T-helper 17 cell (primary cell): ENCODE measurements at regions not wholly inside any gene's neighbourhood (a gene's known extent, or its start where the extent isn't known, plus 50 kb on each side); places are given as distances from the start of the nearest gene placed in this dataset.
"Not testable (repeated sequence)": the region's sequence is repeated elsewhere in the genome, so short reads cannot be mapped to it uniquely, and the experiment has no call there.

Experiments
- ATAC-seq: fragments of 150-1000 bp; cut with Tn5 transposase; 2 replicates; pipeline ENCODE4 v1.10.0; 2021; ENCODE audit warnings: mild to moderate bottlenecking, moderate library complexity
- DNase-seq, 3 donors: peaks; one replicate each; pipeline versions ENCODE4 v3.0.0 to v3.0.0-alpha.2; 2020 to 2021
- H3K9me3 ChIP-seq: one replicate; pipeline ENCODE4 v1.7.0; 2013; ENCODE audit warnings: low read length, mild to moderate bottlenecking; ENCODE audit not compliant: control insufficient read depth, poor library complexity, severe bottlenecking
- H3K27ac Mint-ChIP-seq: one replicate; pipeline ENCODE4 v1.8.0; 2022; ENCODE audit warnings: mild to moderate bottlenecking, moderate library complexity, mixed read lengths
- H3K27me3 Mint-ChIP-seq: one replicate; pipeline ENCODE4 v1.8.0; 2022; ENCODE audit warnings: mixed read lengths
- H3K36me3 Mint-ChIP-seq: one replicate; pipeline ENCODE4 v1.8.0; 2022; ENCODE audit warnings: low read depth, mixed read lengths
- H3K4me1 Mint-ChIP-seq: one replicate; pipeline ENCODE4 v1.8.0; 2022; ENCODE audit warnings: mild to moderate bottlenecking, mixed read lengths
- H3K4me3 Mint-ChIP-seq: one replicate; pipeline ENCODE4 v1.8.0; 2022; ENCODE audit warnings: mild to moderate bottlenecking, moderate library complexity, mixed read lengths

GRCh38 chr4:97116511-97116910 lies 1026.8 kb downstream of the STPG2 start:
- Mint-ChIP-seq H3K4me3 (no peak overlapping the region), H3K4me1 (no peaks in the 10 kb centered on the region)
- ATAC-seq, result no peak

GRCh38 chr4:97121493-97121892 lies 1021.8 kb downstream of the STPG2 start:
- H3K27me3 Mint-ChIP-seq, result no peaks in the 10 kb centered on the region
- DNase-seq (no peak), ATAC-seq (no peak)
- H3K36me3 Mint-ChIP-seq, result no peaks in the 10 kb centered on the region
- no peaks in the 10 kb centered on the region for H3K4me1 Mint-ChIP-seq
- H3K27ac Mint-ChIP-seq, result no peak overlapping the region
- H3K9me3 ChIP-seq, result no peaks in the 10 kb centered on the region
- no peak overlapping the region for H3K4me3 Mint-ChIP-seq

More at GRCh38 chr4:97116511-97116910, 1026.8 kb downstream of the STPG2 start:
- DNase-seq, result no peak
- no peaks in the 10 kb centered on the region for H3K27me3 Mint-ChIP-seq
- H3K27ac Mint-ChIP-seq, result no peak overlapping the region
- no peaks in the 10 kb centered on the region for H3K9me3 ChIP-seq
- H3K36me3 Mint-ChIP-seq, result no peaks in the 10 kb centered on the region

- no peaks in the 10 kb centered on the region for H3K36me3 Mint-ChIP-seq
Measured at GRCh38 chr4:97123573-97123972, 1019.7 kb downstream of the STPG2 start.

DNA sequence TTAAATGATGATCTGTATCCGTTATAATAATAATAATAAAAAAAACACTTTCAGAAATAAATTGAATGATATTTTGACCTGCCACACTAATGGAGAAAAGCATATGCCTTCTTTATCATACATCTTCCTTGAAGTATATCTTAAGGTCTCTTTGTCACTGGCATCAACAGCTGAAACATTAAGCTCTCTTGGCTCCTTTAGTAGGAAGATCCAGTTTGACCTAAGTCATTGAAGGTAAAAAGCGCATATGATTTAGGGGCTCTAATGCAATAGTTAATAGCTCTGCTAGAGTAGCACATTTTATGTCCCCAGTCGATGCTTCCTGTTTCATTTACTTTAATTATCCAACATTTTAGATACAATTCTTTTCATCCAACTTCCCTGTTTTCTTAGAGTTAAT lies 1010.8 kb downstream of the STPG2 start:
- Mint-ChIP-seq H3K27me3 (no peaks in the 10 kb centered on the region), H3K4me3 (no peak overlapping the region), H3K36me3 (no peaks in the 10 kb centered on the region), H3K27ac (no peak overlapping the region), H3K4me1 (no peaks in the 10 kb centered on the region)
- ATAC-seq (no peak), DNase-seq (no peak)
- H3K9me3 ChIP-seq, result no peaks in the 10 kb centered on the region

More at GRCh38 chr4:97123573-97123972, 1019.7 kb downstream of the STPG2 start:
- ATAC-seq, result no peak
- Mint-ChIP-seq H3K4me1 (no peaks in the 10 kb centered on the region), H3K27ac (no peak overlapping the region), H3K4me3 (no peak overlapping the region), H3K27me3 (no peaks in the 10 kb centered on the region)
- no peak for DNase-seq
- no peaks in the 10 kb centered on the region for H3K9me3 ChIP-seq

- DNase-seq (no peak), ATAC-seq (no peak)
- no peak overlapping the region for H3K27ac Mint-ChIP-seq
- H3K4me1 Mint-ChIP-seq, result no peaks in the 10 kb centered on the region
- H3K27me3 Mint-ChIP-seq, result no peaks in the 10 kb centered on the region
- H3K4me3 Mint-ChIP-seq, result no peak overlapping the region
- H3K36me3 Mint-ChIP-seq, result no peaks in the 10 kb centered on the region
- no peaks in the 10 kb centered on the region for H3K9me3 ChIP-seq
Measured at GRCh38 chr4:97134456-97134855, 1008.8 kb downstream of the STPG2 start.

DNA sequence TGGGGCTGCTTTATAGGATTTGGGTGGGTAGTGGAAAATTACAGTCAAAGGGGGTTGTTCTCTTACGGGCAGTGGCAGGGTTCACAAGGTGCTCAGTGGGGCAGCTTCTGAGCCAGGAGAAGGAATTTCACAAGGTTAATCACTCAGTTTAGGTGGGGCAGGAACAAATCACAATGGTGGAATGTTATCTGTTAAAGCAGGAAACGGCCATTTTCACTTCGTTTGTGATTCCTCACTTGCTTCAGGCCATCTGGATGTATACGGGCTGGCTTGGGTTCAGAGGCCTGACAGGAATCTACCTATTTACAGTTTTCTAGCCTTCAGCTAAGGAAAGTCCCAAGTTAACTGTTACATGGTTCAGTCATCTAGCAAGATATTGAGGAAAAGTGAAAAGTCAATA lies 1003.5 kb downstream of the STPG2 start:
- ATAC-seq (no peak), DNase-seq (no peak)
- H3K36me3 Mint-ChIP-seq, result no peaks in the 10 kb centered on the region
- H3K27me3 Mint-ChIP-seq, result no peaks in the 10 kb centered on the region
- no peaks in the 10 kb centered on the region for H3K9me3 ChIP-seq
- H3K4me3 Mint-ChIP-seq, result no peak overlapping the region
- no peak overlapping the region for H3K27ac Mint-ChIP-seq
- H3K4me1 Mint-ChIP-seq, result no peaks in the 10 kb centered on the region

- no peaks in the 10 kb centered on the region for H3K27me3 Mint-ChIP-seq
- DNase-seq (no peak), ATAC-seq (no peak)
- H3K36me3 Mint-ChIP-seq, result no peaks in the 10 kb centered on the region
- H3K4me3 Mint-ChIP-seq, result no peak overlapping the region
- no peaks in the 10 kb centered on the region for H3K9me3 ChIP-seq
- no peaks in the 10 kb centered on the region for H3K4me1 Mint-ChIP-seq
- no peak overlapping the region for H3K27ac Mint-ChIP-seq
Measured at GRCh38 chr4:97140545-97140944, 1002.7 kb downstream of the STPG2 start.

GRCh38 chr4:97141332-97141731 lies 1001.9 kb downstream of the STPG2 start:
- ATAC-seq, H3K4me1 Mint-ChIP-seq, H3K9me3 ChIP-seq, H3K27ac Mint-ChIP-seq, DNase-seq, H3K27me3 Mint-ChIP-seq, H3K36me3 Mint-ChIP-seq, H3K4me3 Mint-ChIP-seq: not testable (repeated sequence)

GRCh38 chr4:97142410-97142809 lies 1000.9 kb downstream of the STPG2 start:
- H3K4me1 Mint-ChIP-seq, result no peaks in the 10 kb centered on the region
- H3K27me3 Mint-ChIP-seq, result no peaks in the 10 kb centered on the region
- H3K9me3 ChIP-seq, result no peaks in the 10 kb centered on the region
- ATAC-seq, result no peak
- no peak overlapping the region for H3K4me3 Mint-ChIP-seq
- no peak for DNase-seq
- no peaks in the 10 kb centered on the region for H3K36me3 Mint-ChIP-seq
- H3K27ac Mint-ChIP-seq, result no peak overlapping the region

- DNase-seq, result no peak
- ATAC-seq, result no peak
- Mint-ChIP-seq H3K36me3 (no peaks in the 10 kb centered on the region), H3K4me3 (no peak overlapping the region), H3K27me3 (no peaks in the 10 kb centered on the region), H3K4me1 (no peaks in the 10 kb centered on the region), H3K27ac (no peak overlapping the region)
- H3K9me3 ChIP-seq, result no peaks in the 10 kb centered on the region
Measured at GRCh38 chr4:97142893-97143292, 1000.4 kb downstream of the STPG2 start.

DNA sequence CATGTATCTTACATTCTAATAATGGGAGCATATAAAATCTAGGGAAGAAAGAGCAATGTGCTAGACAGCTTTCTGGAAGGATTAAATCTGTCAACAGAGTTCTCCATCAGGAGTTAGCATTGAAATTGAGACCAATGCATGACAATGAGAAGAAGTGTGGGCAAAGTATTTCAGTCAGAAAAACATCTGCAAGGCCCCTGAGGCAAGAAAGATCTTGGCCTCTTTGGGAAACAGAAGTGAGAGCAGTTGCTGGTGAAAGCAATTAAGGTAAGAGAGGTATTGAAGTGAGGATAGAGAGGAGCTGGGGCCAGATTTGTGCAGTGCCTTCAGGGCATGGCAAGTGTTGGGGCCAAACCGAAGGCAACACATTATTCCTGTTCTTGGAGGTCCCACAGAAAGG lies 999.1 kb downstream of the STPG2 start:
- Mint-ChIP-seq H3K4me3 (no peak overlapping the region), H3K27ac (no peak overlapping the region)

GRCh38 chr4:97150966-97151365 lies 992.3 kb downstream of the STPG2 start:
- Mint-ChIP-seq H3K27ac (no peak overlapping the region), H3K4me3 (no peak overlapping the region), H3K36me3 (no peaks in the 10 kb centered on the region), H3K27me3 (no peaks in the 10 kb centered on the region), H3K4me1 (peaks cover 5% of the 10 kb centered on the region)
- no peak for DNase-seq
- no peak for ATAC-seq
- no peaks in the 10 kb centered on the region for H3K9me3 ChIP-seq

More for the DNA sequence above, 999.1 kb downstream of the STPG2 start:
- no peak for ATAC-seq
- Mint-ChIP-seq H3K4me1 (no peaks in the 10 kb centered on the region), H3K36me3 (no peaks in the 10 kb centered on the region), H3K27me3 (no peaks in the 10 kb centered on the region)
- DNase-seq, result no peak
- H3K9me3 ChIP-seq, result no peaks in the 10 kb centered on the region

GRCh38 chr4:97152149-97152548 lies 991.1 kb downstream of the STPG2 start:
- no peak overlapping the region for H3K27ac Mint-ChIP-seq
- DNase-seq, result no peak
- no peak overlapping the region for H3K4me3 Mint-ChIP-seq
- H3K9me3 ChIP-seq, result no peaks in the 10 kb centered on the region
- peaks cover 5% of the 10 kb centered on the region for H3K4me1 Mint-ChIP-seq
- no peaks in the 10 kb centered on the region for H3K36me3 Mint-ChIP-seq
- no peaks in the 10 kb centered on the region for H3K27me3 Mint-ChIP-seq
- ATAC-seq, result no peak

DNA sequence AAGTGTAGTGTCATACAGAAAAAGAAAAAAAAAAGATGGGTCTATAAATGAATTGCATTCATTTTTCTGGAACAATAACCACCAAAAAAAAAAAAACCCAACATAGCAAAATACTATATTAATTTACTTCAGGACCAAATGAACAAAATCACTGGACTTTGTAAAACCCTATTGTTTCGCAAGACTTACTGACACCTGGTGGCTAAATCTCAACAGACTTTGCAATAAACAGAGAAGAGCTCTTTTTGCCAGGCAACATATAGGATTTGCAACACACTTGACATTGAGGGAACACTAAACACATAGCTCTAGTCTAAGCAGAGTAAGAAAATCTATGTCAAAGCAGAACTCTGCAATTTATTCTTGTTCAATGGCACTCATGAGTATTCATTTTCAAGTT lies 990.2 kb downstream of the STPG2 start:
- Mint-ChIP-seq H3K36me3 (no peaks in the 10 kb centered on the region), H3K4me1 (peaks cover 5% of the 10 kb centered on the region), H3K27ac (no peak overlapping the region), H3K4me3 (no peak overlapping the region), H3K27me3 (no peaks in the 10 kb centered on the region)
- no peak for ATAC-seq
- no peaks in the 10 kb centered on the region for H3K9me3 ChIP-seq
- DNase-seq, result no peak

GRCh38 chr4:97159625-97160024 lies 983.7 kb downstream of the STPG2 start:
- no peak for DNase-seq
- no peaks in the 10 kb centered on the region for H3K27me3 Mint-ChIP-seq
- no peak overlapping the region for H3K4me3 Mint-ChIP-seq
- peaks cover 5% of the 10 kb centered on the region for H3K4me1 Mint-ChIP-seq
- no peak overlapping the region for H3K27ac Mint-ChIP-seq
- no peak for ATAC-seq
- H3K36me3 Mint-ChIP-seq, result no peaks in the 10 kb centered on the region
- no peaks in the 10 kb centered on the region for H3K9me3 ChIP-seq
